Activated CD8-positive, alpha-beta memory T cell treated with anti-CD3 and anti-CD28 coated beads, Interleukin-2, amount 10 ng/mL, durations not matched to agents 7 days and 5 days (primary cell): ENCODE measurements at regions not wholly inside any gene's neighbourhood (a gene's known extent, or its start where the extent isn't known, plus 50 kb on each side); places are given as distances from the start of the nearest gene placed in this dataset.
"Not testable (repeated sequence)": the region's sequence is repeated elsewhere in the genome, so short reads cannot be mapped to it uniquely, and the experiment has no call there.

Experiments used
- ATAC-seq: fragments of 150-1000 bp; cut with Tn5 transposase; one replicate; pipeline ENCODE4 v1.10.0; 2021; ENCODE audit warnings: moderate library complexity
- CTCF ChIA-PET: fragments of 350-600 bp; sonication (Branson Sonifier 250); formaldehyde crosslinking; loops from one replicate; lab custom pipeline; 2021; ENCODE audit warnings: antibody characterized with exemption; lab: Charles Lee
- DNase-seq: peaks from one replicate; pipeline ENCODE4 v3.0.0-alpha.2; 2020
- H3K27ac Mint-ChIP-seq: one replicate; pipeline ENCODE4 v1.8.0; 2021; ENCODE audit warnings: mild to moderate bottlenecking, mixed read lengths
- H3K27me3 Mint-ChIP-seq: one replicate; pipeline ENCODE4 v1.8.0; 2021; ENCODE audit warnings: mixed read lengths
- H3K36me3 Mint-ChIP-seq: one replicate; pipeline ENCODE4 v1.8.0; 2021; ENCODE audit warnings: mild to moderate bottlenecking, mixed read lengths
- H3K4me1 Mint-ChIP-seq: one replicate; pipeline ENCODE4 v1.8.0; 2021; ENCODE audit warnings: mixed read lengths
- H3K4me3 Mint-ChIP-seq: one replicate; pipeline ENCODE4 v1.8.0; 2021; ENCODE audit warnings: mild to moderate bottlenecking, moderate library complexity, mixed read lengths
- H3K9me3 Mint-ChIP-seq: one replicate; pipeline ENCODE4 v1.8.0; 2022; ENCODE audit warnings: low read depth, mixed read lengths

DNA sequence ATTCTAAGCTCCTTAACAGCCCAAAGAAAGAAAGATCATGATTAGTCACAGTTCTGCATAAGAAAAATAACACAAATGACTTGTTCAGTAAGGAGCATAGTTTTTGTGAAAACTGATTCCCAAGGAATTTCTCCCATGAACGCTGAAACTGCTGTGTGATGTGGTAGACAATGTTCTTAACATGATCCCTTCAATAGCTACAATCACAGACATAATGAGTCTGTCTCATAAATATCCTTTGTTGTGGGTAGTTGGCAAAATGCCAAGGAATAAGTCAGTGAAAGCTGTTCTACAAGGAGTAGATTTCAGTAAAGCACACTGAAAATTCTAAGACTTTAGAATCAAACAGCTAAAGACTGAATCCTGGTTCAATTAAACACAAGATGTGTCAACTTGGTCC is 404.8 kb downstream of the HLX start:
- H3K27ac Mint-ChIP-seq: no peak overlapping the region
- H3K9me3 Mint-ChIP-seq: no peaks in the 10 kb centered on the region
- CTCF ChIA-PET: interaction anchor here (1.5 kb wide), 1 partner anchor 82 kb away, joined by 3 read pairs; no protein-coding TSS in a partner anchor
- no peaks in the 10 kb centered on the region for H3K27me3 Mint-ChIP-seq
- no peak overlapping the region for H3K4me3 Mint-ChIP-seq
- no peaks in the 10 kb centered on the region for H3K4me1 Mint-ChIP-seq
- no peak for DNase-seq
- ATAC-seq: no peak
- H3K36me3 Mint-ChIP-seq: no peaks in the 10 kb centered on the region

DNA sequence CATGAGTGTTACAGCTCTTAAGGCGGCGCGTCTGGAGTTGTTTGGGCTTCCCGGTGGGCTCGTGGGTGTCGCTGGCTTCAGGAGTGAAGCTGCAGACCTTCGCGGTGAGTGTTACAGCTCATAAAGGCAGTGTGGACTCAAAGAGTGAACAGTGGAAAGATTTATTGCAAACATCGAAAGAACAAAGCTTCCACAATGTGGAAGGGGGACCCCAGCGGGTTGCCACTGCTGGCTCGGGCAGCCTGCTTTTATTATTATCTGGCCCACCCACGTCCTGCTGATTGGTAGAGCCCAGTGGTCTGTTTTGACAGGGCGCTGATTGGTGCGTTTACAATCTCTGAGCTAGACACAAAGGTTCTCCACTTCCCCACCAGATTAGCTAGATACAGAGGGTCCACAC is 405.7 kb downstream of the HLX start:
- not testable (repeated sequence) for DNase-seq, H3K4me1 Mint-ChIP-seq, H3K36me3 Mint-ChIP-seq, H3K27me3 Mint-ChIP-seq, H3K9me3 Mint-ChIP-seq, H3K4me3 Mint-ChIP-seq, H3K27ac Mint-ChIP-seq, ATAC-seq
- CTCF ChIA-PET: interaction anchor here (1.5 kb wide), 1 partner anchor 83 kb away, joined by 3 read pairs; no protein-coding TSS in a partner anchor

DNA sequence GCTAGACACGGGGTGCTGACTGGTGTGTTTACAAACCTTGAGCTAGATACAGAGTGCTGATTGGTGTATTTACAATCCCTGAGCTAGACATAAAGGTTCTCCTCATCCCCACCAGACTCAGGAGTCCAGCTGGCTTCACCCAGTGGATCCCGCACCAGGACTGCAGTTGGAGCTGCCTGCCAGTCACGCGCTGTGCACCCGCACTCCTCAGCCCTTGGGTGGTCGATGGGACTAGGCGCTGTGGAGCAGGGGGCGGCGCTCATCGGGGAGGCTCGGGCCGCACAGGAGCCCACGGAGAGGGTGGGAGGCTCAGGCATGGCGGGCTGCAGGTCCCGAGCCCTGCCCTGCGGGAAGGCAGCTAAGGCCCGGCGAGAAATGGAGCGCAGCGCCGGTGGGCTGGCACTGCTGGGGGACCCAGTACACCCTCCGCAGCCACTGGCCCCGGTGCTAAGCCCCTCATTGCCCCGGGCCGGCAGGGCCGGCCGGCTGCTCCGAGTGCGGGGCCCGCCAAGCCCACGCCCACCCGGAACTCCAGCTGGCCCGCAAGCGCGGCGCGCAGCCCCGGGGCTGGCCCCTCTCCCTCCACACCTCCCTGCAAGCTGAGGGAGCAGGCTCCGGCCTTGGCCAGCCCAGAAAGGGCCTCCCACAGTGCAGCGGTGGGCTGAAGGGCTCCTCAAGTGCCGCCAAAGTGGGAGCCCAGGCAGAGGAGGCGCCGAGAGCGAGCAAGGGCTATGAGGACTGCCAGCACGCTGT is 406.4 kb downstream of the HLX start:
- H3K4me1 Mint-ChIP-seq, H3K4me3 Mint-ChIP-seq, DNase-seq, H3K9me3 Mint-ChIP-seq, H3K36me3 Mint-ChIP-seq, CTCF ChIA-PET, H3K27ac Mint-ChIP-seq, H3K27me3 Mint-ChIP-seq, ATAC-seq: not testable (repeated sequence)

DNA sequence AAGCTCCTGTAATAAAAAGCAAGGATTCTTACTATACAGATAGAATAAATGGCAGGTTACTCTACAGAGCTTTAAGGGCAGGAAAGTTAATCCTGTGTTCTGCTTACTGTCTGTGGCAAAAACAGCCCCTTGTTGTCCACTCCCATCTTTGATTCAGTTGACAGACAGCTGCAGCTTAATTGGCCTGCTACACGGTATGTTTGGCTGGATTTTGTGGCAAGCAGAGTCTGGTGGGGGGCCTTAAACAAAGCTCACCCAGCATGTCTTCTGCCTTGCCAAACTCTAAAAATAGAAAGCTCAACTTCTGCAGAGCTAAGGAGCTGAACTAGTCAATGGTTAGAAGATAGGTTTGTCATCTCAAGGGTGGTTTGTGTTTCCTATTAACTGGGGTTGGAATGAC is 407.2 kb downstream of the HLX start:
- Mint-ChIP-seq H3K4me3 (no peak overlapping the region), H3K27ac (no peak overlapping the region), H3K36me3 (no peaks in the 10 kb centered on the region), H3K4me1 (no peaks in the 10 kb centered on the region), H3K27me3 (no peaks in the 10 kb centered on the region), H3K9me3 (no peaks in the 10 kb centered on the region)
- DNase-seq (no peak), ATAC-seq (no peak)
- CTCF ChIA-PET: no interaction called here

DNA sequence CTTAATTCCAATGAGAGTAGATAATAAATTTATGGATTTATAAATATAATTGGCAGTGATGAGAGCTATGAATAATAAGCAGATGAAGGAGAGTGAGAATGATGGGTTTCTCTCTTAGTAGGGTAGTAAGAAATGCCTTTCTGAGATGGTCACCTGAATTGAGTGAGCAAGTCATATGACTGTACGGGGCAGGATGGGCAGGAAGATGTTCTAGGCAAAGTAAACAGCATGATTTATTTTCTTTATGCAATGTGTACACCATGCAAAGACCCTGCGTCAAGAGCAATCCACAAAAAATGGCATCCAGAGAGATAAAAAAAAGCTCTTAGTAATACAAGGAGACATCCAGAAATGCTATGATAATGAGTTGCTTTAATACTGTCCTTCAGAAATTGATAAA is 409.9 kb downstream of the HLX start:
- no peak overlapping the region for H3K27ac Mint-ChIP-seq

DNA sequence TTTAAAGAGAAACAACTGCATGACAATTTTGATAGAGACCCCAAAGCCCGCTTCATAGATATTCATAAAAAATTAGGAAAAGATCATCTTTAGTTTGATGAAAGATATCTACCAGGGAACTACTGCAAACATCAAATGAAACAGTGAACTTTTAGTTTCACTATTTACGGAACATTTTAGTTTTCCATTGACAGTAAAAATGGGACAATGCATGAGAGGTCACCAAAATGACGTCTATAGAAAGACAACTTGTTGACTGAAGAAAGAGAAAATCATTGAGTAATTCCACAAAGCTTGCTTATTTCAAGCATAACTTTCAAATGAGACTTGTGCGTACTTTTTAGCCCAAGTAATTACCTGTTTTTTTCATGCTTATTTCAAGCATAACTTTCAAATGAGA is 411.4 kb downstream of the HLX start:
- H3K9me3 Mint-ChIP-seq: no peaks in the 10 kb centered on the region
- H3K27me3 Mint-ChIP-seq: no peaks in the 10 kb centered on the region
- DNase-seq (no peak), ATAC-seq (no peak)
- H3K4me1 Mint-ChIP-seq: no peaks in the 10 kb centered on the region
- H3K36me3 Mint-ChIP-seq: no peaks in the 10 kb centered on the region
- H3K4me3 Mint-ChIP-seq: no peak overlapping the region
- H3K27ac Mint-ChIP-seq: no peak overlapping the region
- CTCF ChIA-PET: no interaction called here

More for the DNA sequence above, 409.9 kb downstream of the HLX start:
- Mint-ChIP-seq H3K4me3 (no peak overlapping the region), H3K9me3 (no peaks in the 10 kb centered on the region), H3K36me3 (no peaks in the 10 kb centered on the region), H3K4me1 (no peaks in the 10 kb centered on the region), H3K27me3 (no peaks in the 10 kb centered on the region)
- ATAC-seq (no peak), DNase-seq (no peak)
- CTCF ChIA-PET: no interaction called here

DNA sequence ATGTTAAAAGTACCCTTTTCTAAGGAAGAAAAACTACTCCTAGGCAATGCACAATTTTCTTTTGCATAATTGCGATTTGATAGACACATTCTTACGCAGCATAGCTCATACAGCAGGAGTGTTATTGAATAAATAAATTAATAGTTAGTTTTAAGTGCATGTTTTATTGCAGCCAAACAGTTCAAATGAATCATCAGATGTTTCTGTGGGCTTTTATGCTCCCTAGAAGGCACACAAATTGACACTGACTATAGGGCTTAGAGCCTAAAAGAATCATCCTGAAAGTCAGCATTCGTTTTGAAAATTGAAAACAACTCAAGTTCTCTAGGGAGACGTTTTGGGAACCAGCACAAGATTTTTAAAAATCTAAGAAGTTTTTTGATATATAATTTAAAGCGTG is 411.9 kb downstream of the HLX start:
- no peak overlapping the region for H3K4me3 Mint-ChIP-seq
- no peaks in the 10 kb centered on the region for H3K4me1 Mint-ChIP-seq
- H3K27me3 Mint-ChIP-seq: no peaks in the 10 kb centered on the region
- CTCF ChIA-PET: no interaction called here
- no peak for DNase-seq
- no peaks in the 10 kb centered on the region for H3K9me3 Mint-ChIP-seq
- H3K27ac Mint-ChIP-seq: no peak overlapping the region
- no peaks in the 10 kb centered on the region for H3K36me3 Mint-ChIP-seq
- no peak for ATAC-seq

DNA sequence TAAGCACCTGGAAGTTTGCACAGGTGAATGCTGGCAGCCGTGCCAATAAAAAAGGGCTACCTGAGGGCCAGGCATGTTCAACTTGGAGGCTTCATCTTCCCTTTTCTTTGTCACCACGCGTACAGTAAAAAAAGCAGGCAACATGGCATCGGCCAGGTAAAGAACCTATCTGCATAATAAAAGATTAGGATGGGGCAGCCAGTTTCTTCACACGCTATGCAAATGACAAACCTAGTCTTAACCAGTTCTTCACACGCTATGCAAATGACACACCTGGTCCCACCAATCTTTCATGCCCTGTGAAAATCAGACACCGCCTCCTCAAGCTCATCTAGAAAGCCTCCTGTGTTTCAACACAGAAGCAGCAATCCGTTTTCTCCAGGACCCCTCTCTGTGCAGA is 413.4 kb downstream of the HLX start:
- H3K9me3 Mint-ChIP-seq: no peaks in the 10 kb centered on the region
- H3K27me3 Mint-ChIP-seq: no peaks in the 10 kb centered on the region
- H3K36me3 Mint-ChIP-seq: no peaks in the 10 kb centered on the region
- no peak overlapping the region for H3K4me3 Mint-ChIP-seq
- no peaks in the 10 kb centered on the region for H3K4me1 Mint-ChIP-seq
- no peak for DNase-seq
- CTCF ChIA-PET: no interaction called here
- no peak for ATAC-seq
- no peak overlapping the region for H3K27ac Mint-ChIP-seq

DNA sequence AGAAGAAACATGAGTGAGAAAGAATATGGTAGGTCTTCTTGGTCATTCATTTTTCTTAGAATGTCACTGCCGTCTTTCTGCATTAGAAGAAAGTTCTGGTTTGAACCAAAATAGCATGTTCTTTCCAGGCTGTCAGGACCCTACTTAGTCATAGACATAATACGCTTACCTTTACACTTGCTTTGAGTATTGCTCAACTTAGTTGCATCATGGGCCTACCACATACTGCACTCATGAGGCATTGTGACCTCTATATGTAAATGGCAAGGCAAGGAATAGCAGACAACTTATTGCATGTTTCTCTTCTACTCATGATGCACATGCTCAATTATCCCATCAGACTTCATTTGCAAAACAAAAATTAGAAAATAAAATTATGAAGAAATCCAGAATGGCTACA is 415.0 kb downstream of the HLX start:
- H3K4me3 Mint-ChIP-seq: no peak overlapping the region
- no peak overlapping the region for H3K27ac Mint-ChIP-seq
- H3K36me3 Mint-ChIP-seq: no peaks in the 10 kb centered on the region
- no peak for DNase-seq
- no peaks in the 10 kb centered on the region for H3K9me3 Mint-ChIP-seq
- ATAC-seq: no peak
- CTCF ChIA-PET: no interaction called here
- no peaks in the 10 kb centered on the region for H3K27me3 Mint-ChIP-seq
- H3K4me1 Mint-ChIP-seq: no peaks in the 10 kb centered on the region

DNA sequence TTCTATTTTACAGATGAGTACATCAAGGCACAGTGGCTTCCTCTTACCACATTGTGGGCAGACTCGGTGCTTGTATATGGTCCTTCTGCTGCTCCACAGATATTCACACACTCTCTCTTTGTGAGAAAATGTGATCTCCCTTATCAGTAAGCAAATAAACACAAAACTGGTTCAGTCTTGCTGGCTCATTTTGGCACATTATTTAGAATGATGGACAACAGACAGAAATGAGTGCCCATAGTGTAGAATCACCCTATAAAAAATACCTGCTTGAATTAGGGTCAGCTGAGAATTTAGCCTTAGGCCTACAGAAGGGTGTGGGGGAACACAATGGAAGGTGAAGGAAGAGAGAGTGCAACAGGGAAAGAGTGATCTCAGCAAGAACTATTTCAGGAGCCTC is 423.1 kb downstream of the HLX start:
- no peak for ATAC-seq
- no peak overlapping the region for H3K4me3 Mint-ChIP-seq
- H3K4me1 Mint-ChIP-seq: no peaks in the 10 kb centered on the region
- DNase-seq: no peak
- no peak overlapping the region for H3K27ac Mint-ChIP-seq
- H3K36me3 Mint-ChIP-seq: no peaks in the 10 kb centered on the region
- H3K27me3 Mint-ChIP-seq: peaks cover 3% of the 10 kb centered on the region
- H3K9me3 Mint-ChIP-seq: no peaks in the 10 kb centered on the region
- CTCF ChIA-PET: no interaction called here

DNA sequence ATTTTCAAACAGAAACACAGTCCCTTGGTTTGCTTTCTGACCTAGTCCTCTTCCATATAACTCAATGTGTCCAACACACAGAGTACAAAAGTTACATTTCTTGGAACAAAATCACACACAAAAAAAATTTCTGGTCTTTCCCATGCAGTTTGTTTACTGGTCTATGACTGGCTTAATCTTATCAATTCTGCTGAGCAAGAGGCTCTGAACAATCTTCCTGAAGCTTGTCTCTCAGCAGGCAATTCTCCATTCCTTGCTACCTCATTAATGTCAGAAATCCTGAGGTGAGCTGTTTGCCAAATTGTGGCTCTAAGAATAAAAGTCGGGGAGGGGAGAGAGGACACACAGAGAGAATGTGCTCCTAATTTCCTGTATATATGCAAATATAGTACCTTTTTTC is 423.6 kb downstream of the HLX start:
- no peak overlapping the region for H3K4me3 Mint-ChIP-seq

DNA sequence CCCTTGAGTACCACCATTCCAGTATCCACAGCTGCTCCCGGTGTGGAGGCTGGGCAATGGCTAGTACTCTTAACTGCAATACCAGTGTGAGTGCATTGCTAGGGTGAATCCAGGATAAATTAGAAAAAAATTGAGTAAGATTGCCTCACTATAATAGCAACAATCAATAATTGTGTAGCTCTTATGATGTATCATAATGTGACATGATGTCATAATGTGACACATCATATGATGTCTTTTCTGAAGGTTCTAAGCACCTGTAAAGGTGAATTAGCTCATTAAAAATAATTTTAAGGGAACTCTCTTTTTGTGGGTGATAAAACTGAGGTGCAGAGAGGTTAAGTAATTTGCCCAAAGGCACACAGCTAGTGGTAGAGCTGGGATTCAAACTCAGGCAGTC is 424.4 kb downstream of the HLX start:
- no peak overlapping the region for H3K4me3 Mint-ChIP-seq
- H3K36me3 Mint-ChIP-seq: no peaks in the 10 kb centered on the region
- DNase-seq (no peak), ATAC-seq (no peak)
- peaks cover 3% of the 10 kb centered on the region for H3K27me3 Mint-ChIP-seq
- CTCF ChIA-PET: no interaction called here
- no peak overlapping the region for H3K27ac Mint-ChIP-seq
- no peaks in the 10 kb centered on the region for H3K9me3 Mint-ChIP-seq
- H3K4me1 Mint-ChIP-seq: no peaks in the 10 kb centered on the region

More for the DNA sequence above, 423.6 kb downstream of the HLX start:
- Mint-ChIP-seq H3K27me3 (peaks cover 3% of the 10 kb centered on the region), H3K36me3 (no peaks in the 10 kb centered on the region), H3K27ac (no peak overlapping the region), H3K4me1 (no peaks in the 10 kb centered on the region), H3K9me3 (no peaks in the 10 kb centered on the region)
- ATAC-seq (no peak), DNase-seq (no peak)
- CTCF ChIA-PET: no interaction called here

DNA sequence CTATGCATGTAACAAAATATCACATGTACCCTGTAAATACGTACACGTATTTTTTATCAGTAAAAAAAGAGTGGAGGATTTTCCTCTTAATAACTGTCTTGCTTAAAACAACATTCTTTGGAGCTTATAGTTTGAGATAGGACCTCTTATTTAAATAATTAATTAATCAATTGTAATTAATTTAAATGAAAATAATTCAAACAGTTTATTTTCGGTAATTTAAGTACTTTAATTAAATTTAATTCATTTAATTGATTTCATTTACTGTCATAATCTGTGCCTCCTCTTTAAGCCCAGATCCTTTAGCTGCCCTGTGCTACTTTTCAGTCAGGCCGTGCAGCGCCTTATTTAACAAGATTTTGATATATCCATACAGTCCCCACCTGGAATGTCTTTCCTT is 427.0 kb downstream of the HLX start:
- CTCF ChIA-PET: no interaction called here
- H3K36me3 Mint-ChIP-seq: no peaks in the 10 kb centered on the region

DNA sequence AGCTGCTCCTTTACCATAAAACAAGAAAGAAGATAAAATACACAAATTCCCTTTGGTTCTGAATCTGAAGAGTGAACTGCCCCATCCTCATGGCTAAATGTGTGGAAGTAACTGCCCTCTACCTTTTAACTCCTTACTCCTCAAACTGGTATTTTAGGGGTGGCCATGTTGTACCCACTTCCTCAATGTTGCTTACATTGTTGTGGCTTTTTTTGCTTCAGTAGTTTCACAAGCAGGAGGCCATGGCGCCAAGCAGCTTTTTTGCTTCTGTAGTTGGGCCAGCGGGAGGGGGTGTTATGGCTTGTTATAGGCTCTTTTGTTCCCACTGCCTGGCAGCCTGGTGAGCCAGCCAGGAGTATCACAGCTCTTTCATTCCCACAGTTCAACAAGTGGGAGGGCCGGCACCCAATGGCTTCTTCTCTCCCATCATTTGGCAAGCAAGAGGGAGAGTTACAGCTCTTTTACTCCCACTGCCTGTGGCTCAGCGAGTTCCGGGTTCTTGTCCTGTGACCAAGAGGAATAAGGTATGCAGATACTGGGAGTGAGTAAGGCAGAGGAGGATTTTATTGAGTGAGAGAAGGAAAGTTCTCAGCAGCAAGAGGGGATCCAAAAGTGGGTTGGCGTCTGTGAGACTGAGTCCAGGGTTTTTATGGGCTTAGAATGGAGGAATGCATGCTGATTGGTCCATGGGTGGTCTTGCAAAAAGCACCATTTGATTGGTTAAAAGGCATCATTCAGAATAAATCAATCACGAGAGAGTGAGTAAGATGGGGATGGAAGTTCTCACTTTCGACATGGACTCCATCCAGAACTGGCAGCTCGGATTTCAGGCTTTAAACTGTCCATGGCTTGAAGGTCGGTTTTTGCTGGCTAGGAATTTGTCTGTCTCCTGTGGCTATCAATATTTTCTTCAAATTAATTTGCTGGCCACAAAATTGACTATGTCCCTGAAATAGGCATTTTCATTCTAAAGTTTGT is 429.6 kb downstream of the HLX start:
- Mint-ChIP-seq H3K36me3 (no peaks in the 10 kb centered on the region), H3K4me3 (no peak overlapping the region), H3K27ac (no peak overlapping the region), H3K27me3 (no peaks in the 10 kb centered on the region), H3K4me1 (no peaks in the 10 kb centered on the region), H3K9me3 (no peaks in the 10 kb centered on the region)
- CTCF ChIA-PET: no interaction called here
- ATAC-seq (no peak), DNase-seq (no peak)

More for the DNA sequence above, 427.0 kb downstream of the HLX start:
- H3K4me3 Mint-ChIP-seq: no peak overlapping the region
- H3K4me1 Mint-ChIP-seq: no peaks in the 10 kb centered on the region
- no peak overlapping the region for H3K27ac Mint-ChIP-seq
- ATAC-seq (no peak), DNase-seq (no peak)
- H3K9me3 Mint-ChIP-seq: no peaks in the 10 kb centered on the region
- peaks cover 3% of the 10 kb centered on the region for H3K27me3 Mint-ChIP-seq
